ENCODE measurements at regions not wholly inside any gene's neighbourhood (a gene's known extent, or its start where the extent isn't known, plus 50 kb on each side); places are given as distances from the start of the nearest gene placed in this dataset.

DNA sequence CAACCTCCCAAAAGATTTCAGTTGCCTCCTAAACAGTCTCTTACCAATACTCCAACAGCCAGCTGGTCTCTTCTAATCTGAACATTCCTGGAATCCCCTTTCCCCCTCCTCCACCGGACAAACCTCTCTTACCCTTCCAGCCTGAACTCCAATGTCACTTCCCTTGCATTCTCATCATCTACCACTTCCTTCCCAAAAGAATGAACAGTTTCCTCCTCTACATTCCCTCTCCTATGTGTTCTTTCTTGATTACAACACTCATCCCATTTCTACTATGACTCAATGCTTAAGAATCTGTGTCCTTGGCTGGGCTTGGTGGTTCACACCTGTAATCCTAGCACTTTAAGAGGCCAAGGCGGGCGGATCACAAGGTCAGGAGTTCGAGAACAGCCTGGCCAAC is 417.1 kb downstream of the SETD4 start:
- TF ChIP-seq JUND (IDR thresholded peaks at IDR 0.05; ENCODE audit: low read depth): no peak
- no peak for DNase-seq (ENCODE audit: low read depth in 1 of 2, low spot score in 1 of 2)
- in situ Hi-C loops (cut with HindIII; ENCODE audit: low pct_unique_long_range_greater_than_20kb, low sequenced_read_pairs): no loop called here

DNA sequence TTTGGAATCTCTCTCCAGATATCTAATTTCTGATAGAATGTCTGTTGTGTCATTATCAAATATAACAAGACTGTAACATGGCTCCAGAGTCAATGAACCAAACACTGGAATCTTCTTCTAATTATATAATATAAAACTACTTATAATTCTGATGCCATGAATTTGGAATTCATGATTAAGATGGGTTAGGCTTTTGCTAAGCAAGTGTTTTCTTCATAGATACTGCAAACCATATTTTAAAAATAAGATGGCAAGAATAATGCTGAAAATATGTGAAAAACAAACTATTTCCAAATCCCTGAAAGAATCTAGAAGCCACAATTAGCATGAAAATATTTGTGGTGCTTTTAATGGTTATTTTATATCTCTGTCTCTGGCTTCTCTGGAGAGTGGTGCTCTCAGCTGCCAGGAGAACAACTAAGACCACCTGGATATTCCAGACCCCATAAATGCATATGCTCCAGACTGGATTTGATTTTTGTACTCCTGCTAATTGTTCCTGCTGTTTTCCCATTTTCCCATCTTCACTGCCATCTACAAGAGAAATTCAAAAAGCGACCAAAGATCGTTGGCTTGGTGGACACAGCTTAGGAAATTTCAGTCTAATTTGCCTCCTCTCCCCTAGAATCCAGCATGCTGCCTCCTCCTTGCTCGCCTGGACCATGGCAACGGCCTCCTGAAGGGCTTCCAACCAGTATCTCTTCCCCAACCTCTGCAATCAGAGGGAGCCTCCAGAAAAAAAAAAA is 418.9 kb downstream of the SETD4 start:
- TF ChIP-seq JUND (IDR thresholded peaks at IDR 0.05; ENCODE audit: low read depth): no peak
- no peak for DNase-seq (ENCODE audit: low read depth in 1 of 2, low spot score in 1 of 2)
- in situ Hi-C loops (cut with HindIII; ENCODE audit: low pct_unique_long_range_greater_than_20kb, low sequenced_read_pairs): no loop called here

DNA sequence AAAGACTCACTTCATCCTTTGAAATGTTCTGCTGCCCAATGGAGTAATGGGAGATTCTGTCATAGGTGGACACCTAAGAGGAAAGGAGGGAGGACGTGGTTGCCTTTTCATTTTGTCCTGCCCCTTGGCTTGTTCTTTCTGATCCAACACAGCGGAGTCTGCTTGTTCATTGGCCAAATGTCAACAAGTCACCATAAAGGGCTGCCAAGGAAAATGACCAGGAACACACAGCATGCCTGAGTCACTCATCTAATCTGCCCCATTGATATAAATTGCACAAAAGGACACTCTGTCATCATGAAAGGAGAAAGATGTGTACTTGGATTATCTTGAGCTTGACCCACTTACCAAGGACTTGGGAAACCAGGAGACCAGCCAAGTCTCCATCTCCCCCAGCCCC is 422.9 kb downstream of the SETD4 start:
- in situ Hi-C loops (cut with HindIII; ENCODE audit: low pct_unique_long_range_greater_than_20kb, low sequenced_read_pairs): no loop called here
- DNase-seq (ENCODE audit: low read depth in 1 of 2, low spot score in 1 of 2): no peak
- no peak for TF ChIP-seq JUND (IDR thresholded peaks at IDR 0.05; ENCODE audit: low read depth)

DNA sequence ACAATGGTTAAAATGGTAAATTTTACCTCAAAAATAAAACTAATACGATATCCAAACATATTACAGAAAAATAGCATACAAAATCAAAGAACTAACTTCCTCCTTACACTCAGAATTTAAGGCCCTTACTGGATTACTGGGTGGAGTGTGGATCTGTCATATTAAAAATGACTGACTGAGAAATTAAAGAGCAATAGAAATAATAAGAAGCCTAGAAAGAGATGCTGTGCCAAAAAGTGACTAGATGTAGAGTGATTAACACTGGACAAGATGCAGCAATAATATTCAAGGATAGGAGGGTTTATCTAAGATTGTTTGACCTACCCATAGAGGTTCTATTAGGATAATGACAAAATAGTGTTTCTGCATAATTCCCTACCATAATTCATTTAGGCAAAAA is 424.3 kb downstream of the SETD4 start:
- in situ Hi-C loops (cut with HindIII; ENCODE audit: low pct_unique_long_range_greater_than_20kb, low sequenced_read_pairs): no loop called here
- DNase-seq (ENCODE audit: low read depth in 1 of 2, low spot score in 1 of 2): no peak
- TF ChIP-seq JUND (IDR thresholded peaks at IDR 0.05; ENCODE audit: low read depth): no peak

DNA sequence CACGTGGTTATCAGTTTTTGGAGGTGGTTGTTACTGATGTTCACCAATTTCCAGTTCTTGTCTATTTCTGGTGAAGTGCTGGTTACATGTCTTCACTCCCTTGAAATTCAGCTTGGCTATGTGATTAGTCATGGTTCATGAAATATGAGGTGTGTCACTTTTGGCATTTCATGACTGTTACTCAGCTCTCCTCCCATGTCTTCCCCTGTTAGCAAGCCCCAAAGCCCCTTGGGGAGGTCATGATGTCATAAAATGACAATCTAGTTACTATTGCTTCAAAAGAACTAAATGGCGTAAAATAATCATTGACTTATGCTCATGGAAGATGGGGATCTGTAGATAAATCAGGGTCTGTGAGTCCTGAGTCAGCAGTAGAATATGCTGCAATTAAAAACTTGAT is 425.1 kb downstream of the SETD4 start:
- DNase-seq (ENCODE audit: low read depth in 1 of 2, low spot score in 1 of 2): no peak
- in situ Hi-C loops (cut with HindIII; ENCODE audit: low pct_unique_long_range_greater_than_20kb, low sequenced_read_pairs): no loop called here
- no peak for TF ChIP-seq JUND (IDR thresholded peaks at IDR 0.05; ENCODE audit: low read depth)

DNA sequence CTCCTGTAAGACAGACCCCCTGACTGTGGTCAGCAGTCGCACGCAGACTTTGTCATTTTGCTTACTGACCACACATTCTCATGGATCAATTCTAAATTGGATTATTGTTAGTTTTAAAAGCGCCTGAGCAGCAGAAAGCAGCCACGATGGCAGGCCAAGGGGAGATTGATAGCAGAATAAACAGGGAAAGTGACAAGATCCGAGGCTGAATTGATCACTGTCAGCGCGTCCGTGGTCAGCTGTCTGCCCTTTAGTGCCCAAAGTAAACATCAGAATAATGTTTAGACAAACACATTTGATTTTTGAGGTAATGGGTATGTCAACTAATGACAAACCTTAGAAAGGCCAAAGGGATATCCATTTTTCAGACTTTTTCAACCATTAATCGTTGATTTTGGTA is 426.8 kb downstream of the SETD4 start:
- no peak for TF ChIP-seq JUND (IDR thresholded peaks at IDR 0.05; ENCODE audit: low read depth)

DNA sequence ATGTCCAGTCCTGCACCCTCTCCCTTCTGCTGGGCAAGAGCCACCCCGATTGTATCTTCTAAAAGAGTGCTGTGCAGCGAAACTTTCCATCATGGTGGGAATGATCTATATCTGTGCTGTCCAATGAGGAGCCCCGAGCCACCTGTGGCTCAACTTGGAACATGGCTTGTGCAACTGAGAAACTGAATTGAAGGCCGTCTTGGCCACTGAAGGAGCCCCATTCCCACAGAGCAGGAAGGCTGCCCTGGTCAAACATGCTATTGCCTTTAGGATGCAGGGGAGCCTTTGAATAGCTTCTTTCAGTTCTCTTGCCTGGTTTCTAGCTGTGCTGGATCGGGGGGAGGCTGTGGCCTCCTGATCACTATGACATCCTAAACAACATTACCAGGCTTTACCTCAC is 427.6 kb downstream of the SETD4 start:
- no peak for DNase-seq (ENCODE audit: low read depth in 1 of 2, low spot score in 1 of 2)
- TF ChIP-seq JUND (IDR thresholded peaks at IDR 0.05; ENCODE audit: low read depth): no peak
- in situ Hi-C loops (cut with HindIII; ENCODE audit: low pct_unique_long_range_greater_than_20kb, low sequenced_read_pairs): no loop called here

More for the DNA sequence above, 426.8 kb downstream of the SETD4 start:
- no peak for DNase-seq (ENCODE audit: low read depth in 1 of 2, low spot score in 1 of 2)
- in situ Hi-C loops (cut with HindIII; ENCODE audit: low pct_unique_long_range_greater_than_20kb, low sequenced_read_pairs): no loop called here

DNA sequence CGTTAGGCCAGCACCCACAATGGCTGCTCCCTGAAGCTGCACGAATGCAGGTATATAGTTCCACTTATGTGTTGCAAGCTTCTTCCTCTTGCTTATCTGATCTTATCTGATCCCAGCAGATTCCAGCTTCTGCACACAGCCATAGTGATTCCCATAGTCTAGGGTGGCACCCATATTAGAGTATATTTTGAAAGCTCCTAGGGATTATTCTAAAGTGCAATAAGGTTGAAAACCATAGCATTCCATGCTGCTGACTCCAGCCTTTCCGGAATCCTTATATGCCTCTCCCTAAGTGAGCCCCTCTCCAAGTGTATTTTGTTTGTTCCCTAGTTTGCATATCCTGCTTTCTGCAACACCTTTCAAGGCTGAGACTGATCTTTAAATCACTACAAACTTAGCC is 432.0 kb downstream of the SETD4 start:
- no peak for TF ChIP-seq JUND (IDR thresholded peaks at IDR 0.05; ENCODE audit: low read depth)
- DNase-seq (ENCODE audit: low read depth in 1 of 2, low spot score in 1 of 2): no peak
- in situ Hi-C loops (cut with HindIII; ENCODE audit: low pct_unique_long_range_greater_than_20kb, low sequenced_read_pairs): no loop called here

DNA sequence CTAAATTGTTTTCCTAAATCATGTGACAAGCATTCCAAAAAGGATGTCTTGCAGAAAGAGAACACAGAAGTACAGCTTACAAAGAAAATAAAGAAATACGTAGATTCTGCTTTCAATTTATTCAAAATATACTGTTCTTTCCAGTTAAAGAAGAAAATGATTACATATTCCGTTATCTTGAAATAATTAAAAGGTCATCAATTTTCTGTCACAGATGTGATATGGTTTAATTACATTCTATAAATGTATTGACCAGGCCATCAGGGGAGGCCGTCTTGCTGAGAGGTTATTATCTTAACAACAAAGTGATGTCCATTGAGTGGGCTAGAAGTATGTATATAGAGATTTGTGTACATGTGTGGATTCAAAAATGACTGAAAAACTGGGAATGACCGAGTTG is 432.9 kb downstream of the SETD4 start:
- in situ Hi-C loops (cut with HindIII; ENCODE audit: low pct_unique_long_range_greater_than_20kb, low sequenced_read_pairs): no loop called here
- TF ChIP-seq JUND (IDR thresholded peaks at IDR 0.05; ENCODE audit: low read depth): no peak
- DNase-seq (ENCODE audit: low read depth in 1 of 2, low spot score in 1 of 2): no peak

DNA sequence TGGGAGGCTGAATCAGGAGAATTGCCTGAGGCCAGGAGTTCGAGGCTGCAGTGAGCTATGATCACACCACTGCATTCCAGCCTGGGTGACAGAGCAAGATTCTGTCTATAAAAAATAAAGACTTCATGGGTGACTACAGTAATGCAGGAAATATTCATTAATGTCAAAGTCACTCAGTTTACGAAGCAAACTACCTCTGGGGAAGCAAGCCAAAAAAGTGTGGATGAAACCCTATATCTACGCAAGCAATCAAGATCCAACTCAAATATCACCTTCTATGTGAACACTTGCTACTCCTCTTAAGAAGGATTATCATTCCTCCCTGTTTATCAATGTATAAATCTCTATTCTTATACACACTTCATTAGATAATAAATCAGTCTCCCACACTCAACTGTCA is 434.8 kb downstream of the SETD4 start:
- no peak for TF ChIP-seq JUND (IDR thresholded peaks at IDR 0.05; ENCODE audit: low read depth)
- in situ Hi-C loops (cut with HindIII; ENCODE audit: low pct_unique_long_range_greater_than_20kb, low sequenced_read_pairs): no loop called here
- no peak for DNase-seq (ENCODE audit: low read depth in 1 of 2, low spot score in 1 of 2)

DNA sequence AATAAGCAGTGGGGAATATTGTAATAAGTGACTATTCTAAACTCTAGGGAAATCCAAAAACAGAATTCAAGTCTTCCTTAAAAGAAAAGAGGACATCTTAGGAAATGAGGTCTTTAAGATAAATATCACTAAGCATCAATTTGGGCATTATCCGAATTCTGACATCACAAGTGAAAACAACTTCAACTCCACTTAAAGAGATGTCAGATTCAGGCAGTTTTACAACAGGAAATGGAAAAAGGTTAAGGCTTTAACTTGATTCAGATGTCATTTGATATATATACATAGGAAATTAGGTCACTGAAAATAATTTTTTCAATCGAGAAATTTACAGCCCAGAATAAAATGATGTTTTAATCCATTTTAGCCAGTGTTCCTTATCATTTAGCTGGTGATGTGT is 435.4 kb downstream of the SETD4 start:
- no peak for TF ChIP-seq JUND (IDR thresholded peaks at IDR 0.05; ENCODE audit: low read depth)
- in situ Hi-C loops (cut with HindIII; ENCODE audit: low pct_unique_long_range_greater_than_20kb, low sequenced_read_pairs): no loop called here
- DNase-seq (ENCODE audit: low read depth in 1 of 2, low spot score in 1 of 2): no peak

DNA sequence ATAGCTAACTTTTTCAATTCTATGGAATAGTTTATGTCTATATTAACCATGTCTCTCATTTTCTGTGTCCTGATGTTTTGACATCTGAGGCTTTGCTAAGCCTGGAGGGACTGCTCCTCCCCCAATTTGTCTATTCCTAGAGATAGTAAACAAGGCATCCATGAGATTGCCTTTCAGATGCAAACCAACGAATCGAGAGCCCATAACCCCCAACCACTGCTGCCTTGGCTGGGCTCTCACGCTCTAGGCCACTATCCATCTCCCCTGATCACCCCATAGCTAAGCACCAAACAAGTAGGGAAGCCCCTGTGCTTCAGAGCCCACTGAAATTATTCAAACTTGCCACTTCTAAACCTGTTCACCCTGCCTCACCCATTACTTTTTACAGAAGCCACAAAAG is 437.7 kb downstream of the SETD4 start:
- no peak for DNase-seq (ENCODE audit: low read depth in 1 of 2, low spot score in 1 of 2)
- TF ChIP-seq JUND (IDR thresholded peaks at IDR 0.05; ENCODE audit: low read depth): no peak
- in situ Hi-C loops (cut with HindIII; ENCODE audit: low pct_unique_long_range_greater_than_20kb, low sequenced_read_pairs): no loop called here

DNA sequence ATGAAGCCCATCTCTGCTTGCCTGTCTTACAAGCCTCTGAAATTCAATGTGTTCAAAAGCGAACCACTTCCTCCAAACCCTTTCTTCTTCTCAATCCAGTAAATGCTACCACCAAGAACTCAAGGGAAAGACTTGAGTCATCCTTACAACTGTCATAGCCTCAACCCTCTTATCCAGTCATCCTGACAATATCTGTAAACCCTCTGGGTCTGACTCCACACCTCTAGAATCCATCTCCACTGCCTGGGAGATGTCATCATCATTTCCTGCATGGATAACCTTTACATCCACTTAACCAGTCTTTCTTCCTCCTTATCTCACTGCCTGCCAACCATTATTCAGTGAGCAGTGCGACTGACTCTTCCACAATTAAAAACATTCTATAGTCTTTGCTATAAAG is 441.1 kb downstream of the SETD4 start:
- no peak for DNase-seq (ENCODE audit: low read depth in 1 of 2, low spot score in 1 of 2)
- in situ Hi-C loops (cut with HindIII; ENCODE audit: low pct_unique_long_range_greater_than_20kb, low sequenced_read_pairs): no loop called here
- TF ChIP-seq JUND (IDR thresholded peaks at IDR 0.05; ENCODE audit: low read depth): no peak

DNA sequence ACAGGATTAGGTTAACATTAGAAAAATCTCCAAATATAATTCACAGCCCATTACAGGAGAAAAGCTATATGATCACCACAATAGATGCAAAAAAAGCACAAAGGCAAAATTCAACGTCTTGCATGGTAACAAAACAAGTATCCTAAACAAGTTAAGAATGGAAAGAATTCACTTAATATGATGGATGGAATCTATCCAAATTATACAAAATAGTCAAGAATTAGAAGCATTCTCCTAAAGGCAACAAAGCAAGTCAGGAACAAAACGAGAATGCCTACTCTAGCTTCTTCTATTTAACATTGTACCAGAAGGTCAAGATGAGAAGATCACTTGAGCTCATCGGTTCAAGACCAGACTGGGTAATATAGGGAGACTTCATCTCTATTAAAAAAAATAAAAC is 442.8 kb downstream of the SETD4 start:
- DNase-seq (ENCODE audit: low read depth in 1 of 2, low spot score in 1 of 2): no peak
- no peak for TF ChIP-seq JUND (IDR thresholded peaks at IDR 0.05; ENCODE audit: low read depth)
- in situ Hi-C loops (cut with HindIII; ENCODE audit: low pct_unique_long_range_greater_than_20kb, low sequenced_read_pairs): no loop called here

Data from T47D (cell line).